GM12878 (cell line): ENCODE measurements at regions not wholly inside any gene's neighbourhood (a gene's known extent, or its start where the extent isn't known, plus 50 kb on each side); places are given as distances from the start of the nearest gene placed in this dataset.

Experiments
- ATAC-seq: fragments of 200-7000 bp; cut with Tn5 transposase; 3 replicates; pipeline ENCODE4 v1.9.1; 2020; ENCODE audit warnings: mild to moderate bottlenecking, moderate library complexity
- BruUV-seq: library from RNA; stranded (reverse); fragments of 400-500 nt; replicated peaks from 2 replicates; lab custom pipeline; 2021; lab: Mats Ljungman, UMichigan
- CTCF ChIA-PET: fragments of 300-600 bp; sonication (Branson Sonifier 250); formaldehyde crosslinking; extraction: SDS; loops from one replicate; lab custom pipeline; 2021; ENCODE audit warnings: inconsistent platforms; lab: Yijun Ruan, JAX
- POLR2A ChIA-PET: fragments of 350-600 bp; formaldehyde crosslinking; extraction: SDS; loops from one replicate; lab custom pipeline; 2021; ENCODE audit warnings: inconsistent platforms; lab: Charles Lee
- RAD21 ChIA-PET: fragments of 300-600 bp; sonication (Branson Sonifier 250); formaldehyde crosslinking; loops from one replicate; lab custom pipeline; 2023; ENCODE audit warnings: antibody characterized with exemption; ENCODE audit not compliant: unreplicated experiment; lab: Charles Lee
- SMC1A ChIA-PET: fragments of 300-600 bp; sonication (Branson Sonifier 250); formaldehyde crosslinking; loops from one replicate; lab custom pipeline; 2023; ENCODE audit not compliant: unreplicated experiment, uncharacterized antibody; lab: Charles Lee
- DNase-seq: peaks from one replicate; pipeline ENCODE4 v3.0.0-alpha.2; 2011; ENCODE audit warnings: low read depth, low spot score
- FAIRE-seq: peaks from 3 replicates; lab custom pipeline; 2011; peaks lifted over from hg19 to GRCh38; lab: Jason Lieb, UNC
- H2AFZ ChIP-seq: 2 replicates; pipeline ENCODE4 v1.6.0; 2011; ENCODE audit warnings: low read depth, low read length, control low read depth; ENCODE audit not compliant: control insufficient read depth
- H3K27ac ChIP-seq: 2 replicates; pipeline ENCODE4 v1.5.1; 2011; ENCODE audit warnings: control low read depth; ENCODE audit not compliant: control insufficient read depth, insufficient read depth
- H3K27me3 ChIP-seq, 2 experiments: replicated peaks in 1 of 2; 2 replicates each; pipeline versions ENCODE4 v1.6.0 to v1.6.1; 2011; ENCODE audit warnings: low read length in 1 of 2; ENCODE audit not compliant: control insufficient read depth in 2 of 2, insufficient read depth in 2 of 2
- H3K36me3 ChIP-seq, 2 experiments: 2 replicates each; pipeline ENCODE4 v1.5.1; 2011; ENCODE audit warnings: low read length in 1 of 2; ENCODE audit not compliant: control insufficient read depth in 2 of 2, insufficient read depth in 2 of 2
- H3K4me1 ChIP-seq: 2 replicates; pipeline ENCODE4 v1.6.1; 2011; ENCODE audit warnings: mild to moderate bottlenecking, low read length, moderate library complexity, mixed read lengths; ENCODE audit not compliant: control insufficient read depth, insufficient read depth
- H3K4me2 ChIP-seq: 2 replicates; pipeline ENCODE4 v1.6.0; 2011; ENCODE audit warnings: control low read depth; ENCODE audit not compliant: control insufficient read depth, insufficient read depth
- H3K4me3 ChIP-seq: fragments of 200-600 bp; sonication (generic); 2 replicates; pipeline ENCODE4 v1.5.1; 2016
- H3K79me2 ChIP-seq: 2 replicates; pipeline ENCODE4 v1.6.0; 2011; ENCODE audit warnings: low read length; ENCODE audit not compliant: control insufficient read depth, insufficient read depth
- H3K9ac ChIP-seq: 2 replicates; pipeline ENCODE4 v1.8.0; 2011; ENCODE audit warnings: low read length, control low read depth, mixed read lengths; ENCODE audit not compliant: control insufficient read depth, insufficient read depth
- H3K9me3 ChIP-seq: replicated peaks from 3 replicates; pipeline ENCODE4 v1.5.1; 2011; ENCODE audit warnings: mild to moderate bottlenecking, low read length; ENCODE audit not compliant: control insufficient read depth, insufficient read depth
- H4K20me1 ChIP-seq: 2 replicates; pipeline ENCODE4 v1.6.0; 2011; ENCODE audit not compliant: control insufficient read depth, insufficient read depth
- FOS ChIP-seq: IDR thresholded peaks from 3 replicates; pipeline ENCODE4 v1.6.1; 2011; ENCODE audit warnings: borderline replicate concordance; ENCODE audit not compliant: insufficient read length; ENCODE audit errors: extremely low read depth
- FOXM1 ChIP-seq: IDR thresholded peaks from 2 replicates; pipeline ENCODE4 v1.6.1; 2012; ENCODE audit warnings: low read depth, mild to moderate bottlenecking, inconsistent platforms, low read length, moderate library complexity
- PRDM15 ChIP-seq: fragments of 450-650 bp; formaldehyde crosslinking; IDR thresholded peaks from 2 replicates; pipeline ENCODE4 v1.4.0; 2020; ENCODE audit warnings: mild to moderate bottlenecking, moderate library complexity
- RAD21 ChIP-seq: IDR thresholded peaks from 2 replicates; pipeline ENCODE4 v1.6.1; 2011; ENCODE audit warnings: mild to moderate bottlenecking, low read depth, low read length, moderate library complexity; ENCODE audit not compliant: insufficient read depth
- WGBS: methylation state at CpG from one replicate; pipeline ENCODE4 v1.1.6; 2016; ENCODE audit warnings: low lambda C conversion rate; ENCODE audit not compliant: insufficient replicate concordance, insufficient coverage; ENCODE audit errors: missing lambda C conversion rate; 5-methylcytosine and 5-hydroxymethylcytosine counted together
- in situ Hi-C: fragments of 300-500 bp; cut with MboI; formaldehyde crosslinking; loops from 9 replicates; pipeline ENCODE4 v1.14.3; 2018; ENCODE audit warnings: mixed read lengths
- intact Hi-C: fragments of 100-400 bp; cut with micrococcal nuclease; formaldehyde crosslinking; loops from one replicate; pipeline ENCODE4 v1.14.2; 2022; ENCODE audit not compliant: unreplicated experiment
- TF ChIP-seq, protein P1 (sequence below): fragments of 450-650 bp; IDR thresholded peaks from 2 replicates; pipeline ENCODE4 v1.6.1; 2016; ENCODE audit warnings: mild to moderate bottlenecking

DNA sequence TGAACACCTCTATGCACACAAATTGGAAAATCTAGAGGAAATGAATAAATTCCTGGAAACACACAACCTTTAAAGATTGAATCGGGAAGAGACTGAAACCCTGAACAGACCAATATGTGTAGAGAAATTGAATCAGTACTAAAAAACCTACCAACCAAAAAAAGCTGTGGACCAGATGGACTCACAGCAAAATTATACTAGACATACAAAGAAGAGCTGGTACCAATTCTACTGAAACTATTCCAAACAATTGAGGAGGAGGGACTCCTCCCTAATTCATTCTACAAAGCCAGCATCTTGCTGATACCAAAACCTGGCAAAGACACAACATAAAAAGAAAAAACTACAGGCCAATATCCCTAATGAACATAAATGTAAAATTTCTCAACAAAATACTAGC is 54.4 kb upstream of the SEZ6L start:
- WGBS = 0% methylated on average over 1 of the region's 1 CpG
- in situ Hi-C loops = no loop called here
- TF ChIP-seq RAD21 = no peak
- TF ChIP-seq, protein P1, sequence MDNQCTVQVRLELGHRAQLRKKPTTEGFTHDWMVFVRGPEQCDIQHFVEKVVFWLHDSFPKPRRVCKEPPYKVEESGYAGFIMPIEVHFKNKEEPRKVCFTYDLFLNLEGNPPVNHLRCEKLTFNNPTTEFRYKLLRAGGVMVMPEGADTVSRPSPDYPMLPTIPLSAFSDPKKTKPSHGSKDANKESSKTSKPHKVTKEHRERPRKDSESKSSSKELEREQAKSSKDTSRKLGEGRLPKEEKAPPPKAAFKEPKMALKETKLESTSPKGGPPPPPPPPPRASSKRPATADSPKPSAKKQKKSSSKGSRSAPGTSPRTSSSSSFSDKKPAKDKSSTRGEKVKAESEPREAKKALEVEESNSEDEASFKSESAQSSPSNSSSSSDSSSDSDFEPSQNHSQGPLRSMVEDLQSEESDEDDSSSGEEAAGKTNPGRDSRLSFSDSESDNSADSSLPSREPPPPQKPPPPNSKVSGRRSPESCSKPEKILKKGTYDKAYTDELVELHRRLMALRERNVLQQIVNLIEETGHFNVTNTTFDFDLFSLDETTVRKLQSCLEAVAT = no peak
- no peak for TF ChIP-seq FOXM1
- no peak for TF ChIP-seq FOS
- no peak for TF ChIP-seq PRDM15 (CRISPR knock-in tag)
- TF ChIP-seq, all 136 proteins: peak for 0
- no peak overlapping the region for H3K4me2 ChIP-seq
- no peak for ATAC-seq
- BruUV-seq = no TSS peak
- intact Hi-C loops = no loop called here
- H4K20me1 ChIP-seq = no peaks in the 10 kb centered on the region
- CTCF ChIA-PET = no interaction called here
- POLR2A ChIA-PET = no interaction called here
- no peak for FAIRE-seq
- no peaks in the 10 kb centered on the region for H3K79me2 ChIP-seq
- H3K27me3 ChIP-seq = no peaks in the 10 kb centered on the region; a peak in 1 of 4 replicates
- H3K9ac ChIP-seq = no peak overlapping the region
- no peak overlapping the region for H3K27ac ChIP-seq
- RAD21 ChIA-PET = no interaction called here
- no peaks in the 10 kb centered on the region for H3K36me3 ChIP-seq
- H3K9me3 ChIP-seq = no peaks in the 10 kb centered on the region
- H3K4me1 ChIP-seq = no peaks in the 10 kb centered on the region
- no peak overlapping the region for H2AFZ ChIP-seq
- no peak for DNase-seq
- no peak overlapping the region for H3K4me3 ChIP-seq
- SMC1A ChIA-PET = interaction anchor here (0.6 to 1.3 kb wide), 2 partner anchors 10 to 328 kb away, joined by 3 read pairs; no protein-coding TSS in a partner anchor
